Right hindlimb (tissue), 1 donor: ENCODE measurements at regions not wholly inside any gene's neighbourhood (a gene's known extent, or its start where the extent isn't known, plus 50 kb on each side); places are given as distances from the start of the nearest gene placed in this dataset.

Experiments used
- DNase-seq: peaks from one replicate; pipeline ENCODE4 v3.0.0-alpha.2; 2018

DNA sequence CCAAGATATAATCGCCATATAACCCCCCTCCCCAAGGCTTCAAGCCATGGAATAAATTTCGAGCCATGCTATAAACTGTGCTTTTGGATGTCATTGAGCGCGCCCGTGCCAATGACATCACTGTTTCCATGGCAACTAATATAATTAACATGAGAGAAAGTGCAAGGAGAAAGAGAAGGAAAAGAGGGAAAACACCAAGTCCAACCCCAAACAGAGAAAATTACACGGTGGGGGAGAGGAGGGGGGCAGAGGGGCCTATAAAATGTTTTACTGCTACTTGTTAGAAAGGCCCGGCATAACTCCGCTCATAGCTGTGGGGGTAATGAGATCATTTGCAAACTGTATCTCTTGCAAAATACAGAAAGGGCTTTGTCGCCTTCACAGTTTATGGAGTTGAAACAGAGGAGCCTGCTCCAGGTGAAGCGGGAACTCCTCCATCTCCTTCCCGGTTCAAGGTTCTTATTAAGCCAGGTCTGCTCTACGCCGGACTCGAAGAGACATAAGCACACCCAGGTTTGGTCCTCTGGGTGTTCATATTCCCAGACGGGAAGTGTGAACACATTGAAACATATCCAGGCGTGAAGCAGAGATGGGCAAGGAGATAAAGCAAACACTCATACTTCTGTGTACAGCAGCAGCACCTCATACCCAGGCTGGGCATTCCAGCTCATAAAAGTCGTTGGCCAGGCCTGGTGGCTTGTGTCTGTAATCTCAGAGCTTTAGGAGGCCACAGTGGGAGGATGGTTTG is 99.1 kb upstream of the MAP1LC3B2 start:
- peak; percentile 85 for DNase-seq

- DNase-seq, result no peak
Observed at GRCh38 chr12:116461060-116461459, 98.1 kb upstream of the MAP1LC3B2 start.

DNA sequence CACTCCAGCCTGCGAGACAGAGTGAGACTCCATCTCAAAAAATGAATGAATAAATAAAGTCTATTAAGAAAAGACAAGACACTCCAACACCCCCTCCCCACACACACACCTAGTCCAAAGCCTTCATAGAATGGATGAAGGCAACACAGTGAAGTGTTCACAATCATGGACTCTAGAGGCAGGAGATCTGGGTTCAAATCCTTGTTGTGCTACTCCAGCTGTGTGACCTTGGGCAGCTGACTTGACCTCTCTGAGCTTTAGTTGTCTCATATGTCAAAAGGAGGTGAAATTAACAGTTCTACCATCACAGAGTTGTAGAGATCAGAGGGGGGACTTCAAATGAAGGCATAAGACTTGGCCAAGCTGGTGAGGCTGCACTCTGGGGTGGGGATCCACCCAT is 95.8 kb upstream of the MAP1LC3B2 start:
- DNase-seq, result no peak

- DNase-seq, result no peak
Observed at GRCh38 chr12:116465407-116465806, 93.8 kb upstream of the MAP1LC3B2 start.

DNA sequence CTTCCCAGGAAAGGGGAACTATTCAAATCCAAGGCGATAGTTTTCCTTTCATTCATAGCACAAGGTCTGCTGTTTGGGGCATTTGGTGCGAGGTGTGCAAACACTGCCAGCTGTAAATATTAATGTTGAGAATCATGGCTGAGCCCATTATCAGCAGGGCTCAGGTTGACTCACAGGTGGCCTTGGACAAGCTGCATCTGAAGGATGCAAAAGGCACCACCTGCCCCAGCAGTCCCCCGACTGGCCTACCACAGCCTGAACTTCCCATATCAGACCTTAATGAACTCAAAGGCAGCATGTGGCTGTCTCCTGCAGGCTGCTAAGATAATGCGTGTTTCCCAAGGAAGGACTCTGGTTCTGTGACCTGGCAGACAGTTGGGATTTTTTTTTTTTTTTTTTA is 93.3 kb upstream of the MAP1LC3B2 start:
- no peak for DNase-seq

DNA sequence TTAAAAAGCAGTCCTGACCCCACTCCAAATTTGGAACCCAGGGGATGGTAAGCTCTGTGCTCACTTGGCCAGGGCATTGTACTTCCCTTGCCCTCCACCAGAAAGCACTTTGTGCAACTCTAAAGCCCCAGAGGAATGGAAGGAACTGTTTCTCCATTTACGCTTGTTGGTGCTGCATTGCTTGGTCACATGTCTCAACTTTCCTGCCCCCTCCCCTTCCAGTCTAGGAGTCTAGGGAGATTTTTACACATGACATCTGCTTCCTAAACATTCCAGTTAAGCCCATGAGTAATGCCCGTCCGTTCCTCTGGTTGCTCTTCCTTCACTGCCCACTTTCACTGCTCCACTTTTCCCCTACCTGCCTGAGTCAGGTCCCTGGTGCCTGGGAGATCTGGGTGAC is 92.6 kb upstream of the MAP1LC3B2 start:
- no peak for DNase-seq

GRCh38 chr12:116469344-116469743 is 89.8 kb upstream of the MAP1LC3B2 start:
- no peak for DNase-seq

GRCh38 chr12:116471544-116471943 is 87.6 kb upstream of the MAP1LC3B2 start:
- peak; percentile 87 for DNase-seq

GRCh38 chr12:116472193-116472592 is 87.0 kb upstream of the MAP1LC3B2 start:
- no peak for DNase-seq

GRCh38 chr12:116473416-116473815 is 85.8 kb upstream of the MAP1LC3B2 start:
- DNase-seq, result no peak

DNA sequence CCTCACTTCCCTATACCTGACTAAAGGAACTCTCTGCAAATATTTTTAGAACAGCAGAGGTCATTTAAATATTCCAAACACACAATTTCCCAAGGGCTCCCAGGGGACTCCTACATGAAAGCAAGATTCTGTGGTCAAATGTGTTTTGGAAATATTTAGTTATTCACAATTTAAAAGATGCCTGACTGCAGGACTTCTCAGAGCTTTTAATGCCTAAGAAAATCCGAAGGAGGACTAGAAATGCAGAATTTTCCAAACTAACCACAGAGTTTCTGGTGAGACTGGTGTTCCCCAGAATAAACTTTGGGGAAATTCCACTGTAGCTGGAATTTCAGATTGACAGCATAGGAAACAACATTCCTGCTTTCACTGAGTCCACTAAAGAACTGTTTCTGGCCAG is 84.8 kb upstream of the MAP1LC3B2 start:
- no peak for DNase-seq

- DNase-seq, result no peak
Observed at GRCh38 chr12:116474899-116475298, 84.3 kb upstream of the MAP1LC3B2 start.

DNA sequence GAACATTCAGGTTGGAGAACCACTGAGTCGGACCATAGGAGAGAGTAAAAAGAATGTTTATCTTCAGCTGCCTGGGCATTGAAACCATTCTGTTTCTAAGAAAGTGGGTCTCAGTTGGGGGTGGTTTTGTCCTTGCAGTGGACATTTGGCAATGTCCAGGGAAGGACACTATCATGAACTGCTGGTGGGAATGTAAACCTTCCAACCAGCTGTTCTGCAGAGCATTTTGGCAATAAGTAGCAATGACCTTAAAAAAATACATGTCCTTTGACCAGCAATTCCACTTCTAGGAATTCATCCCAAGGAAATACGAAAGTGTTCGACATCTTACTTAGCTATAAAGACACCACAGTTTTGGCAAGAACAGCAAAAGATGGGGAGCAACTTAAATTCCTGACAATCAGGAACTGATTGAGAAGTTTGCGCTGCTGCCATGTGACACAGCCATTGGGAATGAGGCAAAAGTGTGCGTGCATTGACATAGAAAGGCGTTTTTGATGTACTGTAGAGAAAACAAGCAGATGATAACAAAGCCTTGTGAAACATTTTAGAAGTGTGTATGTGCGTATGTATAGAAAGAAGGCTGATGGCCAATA is 82.9 kb upstream of the MAP1LC3B2 start:
- DNase-seq, result no peak

- DNase-seq, result no peak
Observed at GRCh38 chr12:116478243-116478773, 80.9 kb upstream of the MAP1LC3B2 start.

DNA sequence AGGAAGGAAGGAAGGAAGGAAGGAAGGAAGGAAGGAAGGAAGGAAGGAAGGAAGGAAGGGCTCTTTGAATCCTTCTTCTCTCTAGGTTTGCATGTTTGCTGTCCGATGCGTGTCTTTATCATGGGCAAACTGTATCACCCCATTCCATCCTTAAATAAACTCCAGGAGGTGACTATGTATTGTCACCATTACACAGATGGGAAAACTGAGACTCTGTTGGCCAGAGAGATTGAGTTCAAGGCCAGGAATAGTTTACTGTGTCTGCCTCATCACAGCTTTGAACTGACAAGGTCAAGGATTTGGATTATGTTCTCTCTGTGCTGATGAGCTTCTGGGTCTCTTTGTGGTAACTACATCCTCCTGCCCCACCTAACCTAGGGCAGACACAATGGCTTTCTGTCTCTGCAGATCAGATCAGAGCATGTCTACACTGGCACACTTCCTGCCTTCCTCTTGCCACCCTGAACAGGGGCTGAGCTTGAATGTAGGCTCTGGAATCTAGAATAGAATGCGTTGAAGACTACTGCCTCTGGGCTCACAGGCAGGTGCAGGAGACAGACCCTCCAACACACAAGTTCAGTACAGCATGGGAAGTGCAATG is 78.9 kb upstream of the MAP1LC3B2 start:
- no peak for DNase-seq

DNA sequence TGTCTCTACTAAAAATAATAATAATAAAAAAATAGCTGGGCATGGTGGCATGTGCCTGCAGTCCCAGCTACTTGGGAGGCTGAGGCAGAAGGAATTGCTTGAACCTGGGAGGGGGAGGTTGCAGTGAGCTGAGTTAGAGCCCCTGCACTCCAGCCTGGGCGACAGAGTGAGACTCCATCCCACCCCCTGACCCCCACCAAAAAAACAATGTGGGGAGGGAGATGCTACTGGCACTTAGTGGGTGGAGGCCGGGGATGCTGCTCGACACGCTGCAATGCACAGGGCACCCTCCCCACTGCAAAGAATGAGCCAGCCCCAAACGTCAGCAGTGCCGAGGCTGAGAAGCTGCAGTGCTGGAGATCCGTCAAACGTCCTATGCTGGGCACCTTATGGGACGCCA is 77.5 kb upstream of the MAP1LC3B2 start:
- no peak for DNase-seq

GRCh38 chr12:116482179-116482578 is 77.0 kb upstream of the MAP1LC3B2 start:
- no peak for DNase-seq

- no peak for DNase-seq
Observed at GRCh38 chr12:116482859-116483258, 76.3 kb upstream of the MAP1LC3B2 start.

DNA sequence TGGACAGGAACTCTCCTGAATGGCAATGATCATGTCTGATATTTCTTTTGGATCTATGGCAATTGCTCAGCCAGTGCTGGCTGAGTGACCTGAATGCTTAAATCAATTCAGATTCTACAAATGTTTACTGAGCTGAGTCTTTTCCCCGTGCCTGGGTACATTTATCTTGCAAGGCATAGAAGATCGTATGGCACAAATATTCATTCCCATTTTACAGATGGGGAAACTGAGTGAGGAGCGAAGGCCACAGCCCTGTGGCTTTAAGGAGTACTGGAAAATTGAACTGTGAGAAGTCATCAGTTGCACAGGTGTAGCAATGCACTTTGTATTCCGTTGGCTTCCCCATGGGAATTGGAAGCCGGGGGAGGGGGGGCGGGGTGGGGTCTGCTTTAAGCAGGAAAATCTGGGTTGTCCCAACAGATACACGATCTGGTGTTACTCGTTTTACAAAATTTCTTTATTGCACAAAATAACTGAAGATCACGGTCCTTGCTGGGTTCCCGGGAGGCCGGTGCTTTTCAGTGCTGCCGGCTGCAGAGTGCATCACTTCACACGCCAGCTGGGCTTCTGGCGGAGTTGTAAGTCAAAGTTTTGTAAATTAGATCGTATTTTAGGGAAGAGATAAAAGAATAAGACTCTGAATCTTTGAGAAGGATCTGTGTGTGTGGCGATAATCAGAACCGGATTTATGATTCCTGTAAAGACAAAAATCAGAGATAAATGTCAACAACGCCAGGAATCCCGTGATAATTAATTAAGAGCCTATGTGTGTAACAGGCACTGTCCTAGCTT is 75.0 kb upstream of the MAP1LC3B2 start:
- DNase-seq, result peak; percentile 68

GRCh38 chr12:116484807-116485206 is 74.4 kb upstream of the MAP1LC3B2 start:
- DNase-seq, result peak; percentile 73

GRCh38 chr12:116489116-116489515 is 70.1 kb upstream of the MAP1LC3B2 start:
- DNase-seq, result no peak

DNA sequence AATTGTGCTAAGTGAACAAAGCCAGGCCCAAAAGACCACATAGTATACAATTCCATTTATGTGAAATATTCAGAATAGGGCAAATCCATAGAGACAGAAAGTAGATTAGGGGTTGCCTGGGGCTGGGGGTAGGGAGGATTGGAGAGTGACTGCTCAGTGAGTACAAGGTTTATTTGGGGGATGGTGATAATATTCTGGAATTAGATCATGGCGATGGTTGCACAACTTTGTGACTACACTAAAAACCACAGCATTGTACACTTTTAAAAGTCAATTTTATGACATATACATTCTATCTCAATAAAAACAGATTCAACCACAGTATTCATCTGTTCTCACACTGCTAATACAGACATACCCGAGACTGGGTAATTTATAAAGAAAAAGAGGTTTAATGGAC is 68.7 kb upstream of the MAP1LC3B2 start:
- DNase-seq, result no peak

DNA sequence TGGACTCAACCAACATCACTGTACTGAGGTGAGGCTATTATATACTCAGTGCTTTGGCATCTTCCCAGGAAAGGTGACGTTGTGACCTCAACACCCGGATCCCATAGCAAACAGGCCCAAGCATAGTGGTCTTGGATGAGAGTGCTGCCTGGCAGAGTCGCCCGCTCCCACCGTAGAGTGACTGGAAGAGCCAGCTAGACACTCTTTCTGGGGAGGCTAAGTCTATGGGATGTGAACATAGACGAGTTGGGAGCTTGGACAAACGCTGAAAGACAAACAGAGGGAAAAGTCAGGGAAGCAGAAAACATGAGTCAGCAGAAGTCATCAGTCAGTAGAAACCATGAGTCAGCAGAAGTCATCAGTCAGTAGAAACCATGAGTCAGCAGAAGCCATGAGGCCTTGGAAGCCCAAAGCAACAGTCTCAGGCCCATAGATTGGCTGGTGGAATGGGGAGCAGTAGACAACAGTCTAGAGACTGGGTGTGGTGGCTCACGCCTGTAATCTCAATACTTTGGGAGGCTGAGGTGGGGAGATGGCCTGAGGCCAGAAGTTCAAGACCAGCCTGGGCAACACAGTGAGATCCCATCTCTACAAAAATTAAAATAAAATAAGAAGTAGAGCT is 66.4 kb upstream of the MAP1LC3B2 start:
- DNase-seq, result no peak
